HUES6 (cell line): ENCODE measurements at regions not wholly inside any gene's neighbourhood (a gene's known extent, or its start where the extent isn't known, plus 50 kb on each side); places are given as distances from the start of the nearest gene placed in this dataset.

Experiments
- H3K27ac ChIP-seq: 2 replicates; pipeline ENCODE4 v1.7.0; 2013; ENCODE audit warnings: low read depth, mild to moderate bottlenecking, low read length, inconsistent platforms
- H3K27me3 ChIP-seq: 2 replicates; pipeline ENCODE4 v1.6.1; 2013; ENCODE audit warnings: low read length; ENCODE audit not compliant: control insufficient read depth, insufficient read depth
- H3K36me3 ChIP-seq: 2 replicates; pipeline ENCODE4 v1.6.1; 2013; ENCODE audit warnings: low read length; ENCODE audit not compliant: control insufficient read depth, insufficient read depth
- H3K4me1 ChIP-seq: 2 replicates; pipeline ENCODE4 v1.6.1; 2013; ENCODE audit warnings: low read length; ENCODE audit not compliant: control insufficient read depth, insufficient read depth
- H3K4me3 ChIP-seq: 2 replicates; pipeline ENCODE4 v1.5.1; 2013; ENCODE audit warnings: low read depth, low read length
- H3K9ac ChIP-seq: one replicate; pipeline ENCODE4 v1.6.1; 2013; ENCODE audit warnings: mild to moderate bottlenecking, low read length
- H3K9me3 ChIP-seq: 2 replicates; pipeline ENCODE4 v1.6.1; 2013; ENCODE audit warnings: low read depth, low read length; ENCODE audit not compliant: control insufficient read depth, insufficient read depth

GRCh38 chr2:7676714-7677113 is 759.5 kb downstream of the RNF144A start:
- no peak overlapping the region for H3K4me3 ChIP-seq
- no peak overlapping the region for H3K9ac ChIP-seq
- H3K27me3 ChIP-seq = no peaks in the 10 kb centered on the region
- H3K36me3 ChIP-seq = no peaks in the 10 kb centered on the region
- peaks cover 4% of the 10 kb centered on the region; the same call in 1 of the 2 replicates for H3K4me1 ChIP-seq
- H3K27ac ChIP-seq = no peak overlapping the region
- no peaks in the 10 kb centered on the region for H3K9me3 ChIP-seq

- Histone ChIP-seq H3K36me3 (no peaks in the 10 kb centered on the region), H3K27me3 (no peaks in the 10 kb centered on the region), H3K9me3 (no peaks in the 10 kb centered on the region), H3K4me3 (no peak overlapping the region), H3K4me1 (no peaks in the 10 kb centered on the region; the same call in 1 of the 2 replicates), H3K9ac (no peak overlapping the region), H3K27ac (no peak overlapping the region)
These were observed 764.8 kb downstream of the RNF144A start for GRCh38 chr2:7681881-7682461.

GRCh38 chr2:7683196-7683595 is 766.0 kb downstream of the RNF144A start:
- no peaks in the 10 kb centered on the region for H3K27me3 ChIP-seq
- no peak overlapping the region for H3K27ac ChIP-seq
- no peak overlapping the region for H3K9ac ChIP-seq
- H3K36me3 ChIP-seq = no peaks in the 10 kb centered on the region
- H3K4me1 ChIP-seq = no peaks in the 10 kb centered on the region; the same call in 1 of the 2 replicates
- no peaks in the 10 kb centered on the region for H3K9me3 ChIP-seq
- no peak overlapping the region for H3K4me3 ChIP-seq

- Histone ChIP-seq H3K27ac (no peak overlapping the region), H3K27me3 (no peaks in the 10 kb centered on the region), H3K9ac (no peak overlapping the region), H3K4me3 (no peak overlapping the region), H3K9me3 (no peaks in the 10 kb centered on the region), H3K36me3 (no peaks in the 10 kb centered on the region), H3K4me1 (no peaks in the 10 kb centered on the region; the same call in 1 of the 2 replicates)
These were observed 766.5 kb downstream of the RNF144A start for GRCh38 chr2:7683708-7684107.

- Histone ChIP-seq H3K27ac (no peak overlapping the region), H3K9ac (no peak overlapping the region), H3K36me3 (no peaks in the 10 kb centered on the region), H3K9me3 (no peaks in the 10 kb centered on the region), H3K4me1 (no peaks in the 10 kb centered on the region; the same call in 1 of the 2 replicates), H3K27me3 (no peaks in the 10 kb centered on the region), H3K4me3 (no peak overlapping the region)
These were observed 768.3 kb downstream of the RNF144A start for GRCh38 chr2:7685342-7686015.

- no peak overlapping the region for H3K9ac ChIP-seq
- H3K9me3 ChIP-seq = no peaks in the 10 kb centered on the region
- no peaks in the 10 kb centered on the region for H3K27me3 ChIP-seq
- H3K27ac ChIP-seq = no peak overlapping the region
- no peaks in the 10 kb centered on the region; the same call in 1 of the 2 replicates for H3K4me1 ChIP-seq
- no peak overlapping the region for H3K4me3 ChIP-seq
- H3K36me3 ChIP-seq = no peaks in the 10 kb centered on the region
These were observed 768.8 kb downstream of the RNF144A start for GRCh38 chr2:7686016-7686385.

GRCh38 chr2:7691961-7692656 is 774.9 kb downstream of the RNF144A start:
- H3K4me1 ChIP-seq = peaks cover 19% of the 10 kb centered on the region
- H3K9me3 ChIP-seq = no peaks in the 10 kb centered on the region
- no peaks in the 10 kb centered on the region for H3K27me3 ChIP-seq
- H3K9ac ChIP-seq = no peak overlapping the region
- H3K4me3 ChIP-seq = no peak overlapping the region
- H3K27ac ChIP-seq = no peak overlapping the region
- no peaks in the 10 kb centered on the region for H3K36me3 ChIP-seq

GRCh38 chr2:7692657-7693161 is 775.5 kb downstream of the RNF144A start:
- H3K27ac ChIP-seq = no peak overlapping the region
- H3K4me1 ChIP-seq = peaks cover 19% of the 10 kb centered on the region
- H3K9ac ChIP-seq = no peak overlapping the region
- no peak overlapping the region for H3K4me3 ChIP-seq
- H3K27me3 ChIP-seq = no peaks in the 10 kb centered on the region
- no peaks in the 10 kb centered on the region for H3K36me3 ChIP-seq
- H3K9me3 ChIP-seq = no peaks in the 10 kb centered on the region

- Histone ChIP-seq H3K27ac (no peak overlapping the region), H3K36me3 (no peaks in the 10 kb centered on the region), H3K4me3 (no peak overlapping the region), H3K9me3 (no peaks in the 10 kb centered on the region), H3K4me1 (peaks cover 19% of the 10 kb centered on the region), H3K9ac (no peak overlapping the region), H3K27me3 (no peaks in the 10 kb centered on the region)
These were observed 776.2 kb downstream of the RNF144A start for GRCh38 chr2:7693246-7694075.

- H3K9ac ChIP-seq = no peak overlapping the region
- H3K9me3 ChIP-seq = no peaks in the 10 kb centered on the region
- H3K36me3 ChIP-seq = no peaks in the 10 kb centered on the region
- no peak overlapping the region for H3K27ac ChIP-seq
- H3K27me3 ChIP-seq = no peaks in the 10 kb centered on the region
- no peak overlapping the region for H3K4me3 ChIP-seq
- H3K4me1 ChIP-seq = peaks cover 19% of the 10 kb centered on the region
These were observed 777.1 kb downstream of the RNF144A start for GRCh38 chr2:7694076-7694985.
